Right ventricle myocardium superior (tissue), 1 donor: ENCODE measurements at regions not wholly inside any gene's neighbourhood (a gene's known extent, or its start where the extent isn't known, plus 50 kb on each side); places are given as distances from the start of the nearest gene placed in this dataset.
"Not testable (repeated sequence)": the region's sequence is repeated elsewhere in the genome, so short reads cannot be mapped to it uniquely, and the experiment has no call there.

Experiments used
- ATAC-seq: fragments of 200-7000 bp; cut with Tn5 transposase; one replicate; pipeline ENCODE4 v1.9.1; 2020; ENCODE audit warnings: mild to moderate bottlenecking; ENCODE audit not compliant: poor library complexity
- DNase-seq: peaks from one replicate; pipeline ENCODE4 v3.0.0-alpha.2; 2020
- intact Hi-C: fragments of 100-400 bp; cut with DNase I; formaldehyde crosslinking; loops from one replicate; pipeline ENCODE4 v1.11.2; 2022
- donor health status: DM: no; HTN: yes; CAD: no; lungs with severe emphysema.

- intact Hi-C loops, DNase-seq, ATAC-seq: not testable (repeated sequence)
Measured at GRCh38 chr6:21282360-21282759, 311.2 kb upstream of the SOX4 start.

GRCh38 chr6:21284166-21284565, 309.4 kb upstream of the SOX4 start:
- intact Hi-C loops = no loop called here
- no peak for DNase-seq
- no peak for ATAC-seq

GRCh38 chr6:21284706-21285105, 308.8 kb upstream of the SOX4 start:
- no peak for ATAC-seq

GRCh38 chr6:21294144-21294543, 299.4 kb upstream of the SOX4 start:
- intact Hi-C loops = no loop called here
- ATAC-seq (no peak), DNase-seq (no peak)

More at GRCh38 chr6:21284706-21285105, 308.8 kb upstream of the SOX4 start:
- no peak for DNase-seq
- intact Hi-C loops = no loop called here

GRCh38 chr6:21295506-21296240, 297.9 kb upstream of the SOX4 start:
- no peak for DNase-seq
- intact Hi-C loops = no loop called here
- ATAC-seq = no peak

GRCh38 chr6:21297665-21298064, 295.9 kb upstream of the SOX4 start:
- no peak for ATAC-seq
- intact Hi-C loops = no loop called here
- no peak for DNase-seq

- ATAC-seq = no peak
- intact Hi-C loops = no loop called here
- DNase-seq = no peak
Measured at GRCh38 chr6:21299216-21299615, 294.3 kb upstream of the SOX4 start.

GRCh38 chr6:21300439-21300838, 293.1 kb upstream of the SOX4 start:
- intact Hi-C loops = no loop called here
- ATAC-seq = no peak
- no peak for DNase-seq

- DNase-seq (no peak), ATAC-seq (no peak)
- intact Hi-C loops = no loop called here
Measured at GRCh38 chr6:21305893-21306332, 287.6 kb upstream of the SOX4 start.

- DNase-seq (no peak), ATAC-seq (no peak)
- intact Hi-C loops = no loop called here
Measured at GRCh38 chr6:21306546-21306945, 287.0 kb upstream of the SOX4 start.

GRCh38 chr6:21309807-21310221, 283.7 kb upstream of the SOX4 start:
- intact Hi-C loops = no loop called here
- ATAC-seq (no peak), DNase-seq (no peak)

GRCh38 chr6:21310568-21311140, 282.9 kb upstream of the SOX4 start:
- ATAC-seq (no peak), DNase-seq (no peak)
- intact Hi-C loops = no loop called here

GRCh38 chr6:21312118-21312517, 281.4 kb upstream of the SOX4 start:
- DNase-seq (no peak), ATAC-seq (no peak)
- intact Hi-C loops = no loop called here

GRCh38 chr6:21317642-21318041, 275.9 kb upstream of the SOX4 start:
- DNase-seq (no peak), ATAC-seq (no peak)
- intact Hi-C loops = no loop called here

- DNase-seq (no peak), ATAC-seq (no peak)
- intact Hi-C loops = no loop called here
Measured at GRCh38 chr6:21321076-21321475, 272.5 kb upstream of the SOX4 start.

- DNase-seq (no peak), ATAC-seq (no peak)
- intact Hi-C loops = no loop called here
Measured at GRCh38 chr6:21321531-21321930, 272.0 kb upstream of the SOX4 start.

- intact Hi-C loops = no loop called here
- DNase-seq (no peak), ATAC-seq (no peak)
Measured at GRCh38 chr6:21323577-21323976, 270.0 kb upstream of the SOX4 start.

GRCh38 chr6:21325201-21325856, 268.2 kb upstream of the SOX4 start:
- intact Hi-C loops = no loop called here
- ATAC-seq = no peak
- DNase-seq = no peak

- intact Hi-C loops = no loop called here
- ATAC-seq (no peak), DNase-seq (no peak)
Measured at GRCh38 chr6:21327326-21328112, 266.0 kb upstream of the SOX4 start.
